HCEC 1CT (cell line): ENCODE measurements at regions not wholly inside any gene's neighbourhood (a gene's known extent, or its start where the extent isn't known, plus 50 kb on each side); places are given as distances from the start of the nearest gene placed in this dataset.
"Not testable (repeated sequence)": the region's sequence is repeated elsewhere in the genome, so short reads cannot be mapped to it uniquely, and the experiment has no call there.

Experiments
- DNase-seq: peaks from one replicate; pipeline ENCODE4 v3.0.0-alpha.2; 2017

GRCh38 chr1:96095849-96096612 is 625.6 kb upstream of the PTBP2 start:
- DNase-seq, result no peak

GRCh38 chr1:96096613-96097321 is 624.8 kb upstream of the PTBP2 start:
- DNase-seq, result no peak

GRCh38 chr1:96104506-96104905 is 617.1 kb upstream of the PTBP2 start:
- no peak for DNase-seq

GRCh38 chr1:96104906-96105305 is 616.7 kb upstream of the PTBP2 start:
- no peak for DNase-seq

GRCh38 chr1:96116731-96117130 is 604.9 kb upstream of the PTBP2 start:
- no peak for DNase-seq

- DNase-seq, result no peak
Measured at GRCh38 chr1:96130432-96130831, 591.2 kb upstream of the PTBP2 start.

- no peak for DNase-seq
Measured at GRCh38 chr1:96144636-96145035, 576.9 kb upstream of the PTBP2 start.

- DNase-seq, result peak; percentile 13
Measured at GRCh38 chr1:96145492-96145891, 576.1 kb upstream of the PTBP2 start.

GRCh38 chr1:96152957-96153356 is 568.6 kb upstream of the PTBP2 start:
- DNase-seq, result not testable (repeated sequence)

GRCh38 chr1:96157101-96157500 is 564.5 kb upstream of the PTBP2 start:
- no peak for DNase-seq

GRCh38 chr1:96159379-96159778 is 562.2 kb upstream of the PTBP2 start:
- no peak for DNase-seq

GRCh38 chr1:96164053-96164452 is 557.5 kb upstream of the PTBP2 start:
- no peak for DNase-seq

- no peak for DNase-seq
Measured at GRCh38 chr1:96178053-96178452, 543.5 kb upstream of the PTBP2 start.

GRCh38 chr1:96183485-96183884 is 538.1 kb upstream of the PTBP2 start:
- no peak for DNase-seq

- no peak for DNase-seq
Measured at GRCh38 chr1:96183928-96184327, 537.7 kb upstream of the PTBP2 start.

GRCh38 chr1:96185181-96185580 is 536.4 kb upstream of the PTBP2 start:
- DNase-seq, result no peak

GRCh38 chr1:96187020-96187419 is 534.6 kb upstream of the PTBP2 start:
- DNase-seq, result no peak

GRCh38 chr1:96191165-96191564 is 530.4 kb upstream of the PTBP2 start:
- no peak for DNase-seq

- no peak for DNase-seq
Measured at GRCh38 chr1:96206451-96206850, 515.1 kb upstream of the PTBP2 start.

GRCh38 chr1:96207936-96208335 is 513.6 kb upstream of the PTBP2 start:
- no peak for DNase-seq

GRCh38 chr1:96208428-96208827 is 513.2 kb upstream of the PTBP2 start:
- DNase-seq, result no peak

- no peak for DNase-seq
Measured at GRCh38 chr1:96210054-96210453, 511.5 kb upstream of the PTBP2 start.

GRCh38 chr1:96211202-96211601 is 510.4 kb upstream of the PTBP2 start:
- DNase-seq, result no peak

- no peak for DNase-seq
Measured at GRCh38 chr1:96214982-96215381, 506.6 kb upstream of the PTBP2 start.

- DNase-seq, result no peak
Measured at GRCh38 chr1:96220651-96221050, 500.9 kb upstream of the PTBP2 start.
